RKO (cell line): ENCODE measurements at regions not wholly inside any gene's neighbourhood (a gene's known extent, or its start where the extent isn't known, plus 50 kb on each side); places are given as distances from the start of the nearest gene placed in this dataset.
"Not testable (repeated sequence)": the region's sequence is repeated elsewhere in the genome, so short reads cannot be mapped to it uniquely, and the experiment has no call there.

Experiments
- DNase-seq: peaks from one replicate; pipeline ENCODE4 v3.0.0-alpha.2; 2016; ENCODE audit warnings: low spot score

- not testable (repeated sequence) for DNase-seq
These were observed 684.4 kb upstream of the GOLIM4 start for GRCh38 chr3:168779970-168780645.

- DNase-seq, result no peak
These were observed 658.0 kb upstream of the GOLIM4 start for GRCh38 chr3:168753724-168754123.

GRCh38 chr3:168752339-168752738, 656.6 kb upstream of the GOLIM4 start:
- DNase-seq, result no peak

GRCh38 chr3:168747697-168748096, 652.0 kb upstream of the GOLIM4 start:
- DNase-seq, result no peak

- no peak for DNase-seq
These were observed 643.0 kb upstream of the GOLIM4 start for GRCh38 chr3:168738527-168739325.

- no peak for DNase-seq
These were observed 640.5 kb upstream of the GOLIM4 start for GRCh38 chr3:168736202-168736601.

- no peak for DNase-seq
These were observed 634.3 kb upstream of the GOLIM4 start for GRCh38 chr3:168730073-168730472.

GRCh38 chr3:168722091-168722490, 626.4 kb upstream of the GOLIM4 start:
- no peak for DNase-seq

GRCh38 chr3:168714609-168715240, 619.0 kb upstream of the GOLIM4 start:
- no peak for DNase-seq

GRCh38 chr3:168709073-168709472, 613.3 kb upstream of the GOLIM4 start:
- no peak for DNase-seq

- no peak for DNase-seq
These were observed 612.2 kb upstream of the GOLIM4 start for GRCh38 chr3:168707900-168708299.

- DNase-seq, result no peak
These were observed 609.7 kb upstream of the GOLIM4 start for GRCh38 chr3:168705412-168705811.

- no peak for DNase-seq
These were observed 600.3 kb upstream of the GOLIM4 start for GRCh38 chr3:168696051-168696450.

GRCh38 chr3:168693870-168694269, 598.1 kb upstream of the GOLIM4 start:
- no peak for DNase-seq

- DNase-seq, result no peak
These were observed 592.5 kb upstream of the GOLIM4 start for GRCh38 chr3:168688267-168688666.

- DNase-seq, result no peak
These were observed 588.8 kb upstream of the GOLIM4 start for GRCh38 chr3:168684519-168684918.

GRCh38 chr3:168678730-168679129, 583.0 kb upstream of the GOLIM4 start:
- DNase-seq, result peak; percentile 15

GRCh38 chr3:168671091-168671490, 575.4 kb upstream of the GOLIM4 start:
- DNase-seq, result no peak

GRCh38 chr3:168660879-168661657, 565.3 kb upstream of the GOLIM4 start:
- DNase-seq, result not testable (repeated sequence)

- no peak for DNase-seq
These were observed 563.3 kb upstream of the GOLIM4 start for GRCh38 chr3:168659015-168659414.

- no peak for DNase-seq
These were observed 559.9 kb upstream of the GOLIM4 start for GRCh38 chr3:168655611-168656010.

GRCh38 chr3:168654700-168655099, 559.0 kb upstream of the GOLIM4 start:
- no peak for DNase-seq
